CD4-positive, alpha-beta T cell treated with Interleukin-10 for 1 hour (primary cell): ENCODE measurements at regions not wholly inside any gene's neighbourhood (a gene's known extent, or its start where the extent isn't known, plus 50 kb on each side); places are given as distances from the start of the nearest gene placed in this dataset.

Experiments used
- DNase-seq: peaks from one replicate; pipeline ENCODE4 v3.0.0-alpha.2; 2020

DNA sequence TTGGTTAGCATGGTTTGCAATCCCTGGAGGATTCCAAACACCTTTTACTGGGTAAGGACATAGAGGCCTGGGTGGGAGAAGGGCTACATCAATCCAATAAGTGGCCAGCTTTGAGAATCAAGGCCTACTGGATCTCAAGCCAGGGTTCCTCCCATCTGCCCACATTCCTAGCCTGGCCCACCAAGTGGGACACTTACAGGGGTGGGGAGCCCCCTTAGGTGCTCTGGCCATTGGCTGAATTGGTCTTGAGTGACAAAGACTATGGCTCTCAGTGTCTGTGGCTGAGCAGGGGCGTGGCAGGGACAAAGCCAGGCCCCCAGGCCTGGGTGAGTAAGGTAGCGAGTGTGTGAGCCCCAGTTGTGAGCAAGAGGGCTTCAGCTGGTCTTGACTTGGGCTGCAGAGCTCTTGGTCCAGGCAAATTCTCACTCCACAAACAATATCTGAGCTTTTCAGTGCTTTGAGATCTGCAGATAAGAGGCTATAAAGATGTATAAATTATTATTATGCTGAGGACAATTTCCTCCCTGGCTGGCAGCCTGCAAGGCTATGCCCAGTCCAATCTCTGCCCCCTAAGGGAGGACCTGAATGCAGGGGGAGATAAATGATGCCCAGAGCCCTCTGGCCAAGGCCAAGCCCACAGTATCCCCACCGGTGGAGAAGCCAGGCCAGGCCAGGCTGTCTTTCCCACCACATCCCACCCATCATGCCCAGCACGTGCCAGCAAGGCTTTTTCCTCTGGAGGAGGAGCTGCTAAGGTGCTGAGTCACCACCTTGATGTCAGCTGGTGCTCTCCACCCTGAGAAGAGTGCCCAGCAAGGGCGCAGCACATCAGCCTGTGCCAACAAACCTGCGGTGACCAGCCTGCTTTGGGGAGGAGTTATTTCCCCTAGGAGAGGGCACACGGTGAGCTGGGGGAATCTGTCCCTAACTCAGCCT is 80.7 kb upstream of the DUSP5 start:
- no peak for DNase-seq

DNA sequence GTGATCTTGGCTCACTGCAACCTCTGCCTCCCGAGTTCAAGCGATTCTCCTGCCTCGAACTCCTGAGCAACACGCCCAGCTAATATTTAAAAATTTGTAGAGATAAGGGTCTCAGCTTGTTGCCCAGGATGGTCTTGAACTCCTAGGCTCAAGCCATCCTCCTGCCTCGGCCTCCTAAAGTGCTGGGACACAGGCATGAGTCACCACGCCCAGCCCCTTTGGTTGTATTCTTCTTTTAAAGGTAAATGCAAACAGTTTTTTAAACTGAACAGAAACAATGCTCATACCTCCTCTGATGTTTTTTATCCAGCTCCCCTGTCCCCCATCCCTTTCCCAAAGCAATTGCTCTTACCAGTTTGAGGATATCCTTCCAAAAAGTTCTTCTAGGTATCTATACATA is 79.5 kb upstream of the DUSP5 start:
- DNase-seq, result no peak

DNA sequence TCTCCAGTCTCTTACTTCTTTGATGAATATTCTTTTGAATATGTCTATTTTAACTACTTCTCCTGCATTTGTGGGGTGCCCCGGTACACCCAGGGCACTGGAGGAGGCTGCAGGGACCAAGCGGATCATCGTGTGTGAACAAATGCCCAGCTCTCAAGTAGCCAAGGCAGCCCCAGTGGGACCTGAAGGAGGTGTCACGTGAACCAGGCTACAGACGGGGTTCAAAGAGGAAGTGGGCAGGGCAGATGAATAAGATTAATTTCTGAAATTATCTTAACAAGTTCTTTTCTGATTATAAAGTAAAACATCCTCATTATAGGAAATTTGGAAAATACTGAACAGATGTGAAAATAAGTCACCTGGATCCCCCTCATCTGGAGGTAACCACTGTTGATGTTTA is 78.4 kb upstream of the DUSP5 start:
- DNase-seq, result no peak

DNA sequence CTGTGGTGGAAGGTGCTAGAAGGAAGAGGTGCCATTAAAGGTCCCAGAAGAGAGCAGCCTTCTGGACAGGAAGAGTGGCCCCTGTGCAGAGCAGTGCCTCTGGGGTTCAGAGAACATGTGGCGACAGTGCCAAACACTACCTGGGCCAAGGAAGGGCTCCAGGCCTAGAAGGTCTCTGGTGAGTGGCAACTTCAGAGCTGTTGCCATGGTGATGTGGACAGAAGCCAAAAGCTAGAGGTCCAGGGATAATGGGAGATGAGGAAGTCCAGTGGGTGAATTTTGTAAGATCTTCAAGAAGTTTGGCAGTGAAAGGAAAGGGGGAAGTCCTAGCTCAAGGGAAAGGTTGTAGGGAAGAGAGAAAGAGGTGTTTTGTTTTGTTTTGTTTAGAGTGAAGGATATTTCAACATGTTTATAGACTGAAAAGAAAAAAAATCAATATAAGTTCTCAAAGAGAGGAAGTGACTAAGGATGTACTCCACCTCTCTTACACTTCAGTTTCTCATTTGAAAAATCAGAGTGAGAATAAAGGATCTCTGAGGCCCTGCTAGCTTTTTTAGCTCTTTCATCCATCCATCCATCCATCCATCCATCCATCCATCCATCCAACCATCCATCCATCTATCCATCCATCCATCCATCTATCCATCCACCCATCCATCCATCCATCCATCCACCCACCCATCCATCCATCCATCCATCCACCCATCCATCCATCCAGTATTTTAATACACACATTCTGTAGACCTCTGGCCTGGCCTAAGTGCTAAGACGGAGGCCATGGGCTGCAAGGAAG is 77.1 kb upstream of the DUSP5 start:
- no peak for DNase-seq

DNA sequence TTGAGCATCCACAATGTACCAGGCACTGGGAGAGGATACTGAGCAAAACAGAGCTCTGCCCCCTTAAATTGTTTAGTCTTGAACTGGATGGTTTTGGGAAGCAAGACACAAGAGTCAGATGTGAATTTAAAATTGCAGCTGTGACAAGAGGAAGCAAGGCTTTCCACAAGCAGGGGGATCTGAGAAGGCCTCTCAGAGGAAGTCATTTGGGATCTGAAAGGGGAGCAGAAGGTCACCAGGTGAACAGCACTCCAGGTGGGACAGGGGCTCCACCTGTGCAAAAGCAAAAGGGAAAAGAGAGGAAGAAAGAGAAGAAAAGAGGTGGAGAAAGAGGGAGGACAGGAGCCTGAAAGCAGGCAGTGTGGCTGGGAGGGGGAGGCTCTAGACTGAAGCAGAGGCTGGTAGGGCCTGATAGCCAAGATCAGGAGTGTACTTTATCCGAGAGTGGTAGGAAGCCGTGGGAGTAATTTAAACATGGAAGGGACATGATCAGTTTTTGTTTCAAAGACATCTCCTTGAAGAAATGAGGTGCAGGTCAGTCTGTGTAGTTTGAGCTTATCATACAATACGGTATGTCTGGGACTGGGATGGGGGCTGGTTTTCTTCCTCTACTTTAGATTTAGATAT is 76.1 kb upstream of the DUSP5 start:
- DNase-seq, result no peak

DNA sequence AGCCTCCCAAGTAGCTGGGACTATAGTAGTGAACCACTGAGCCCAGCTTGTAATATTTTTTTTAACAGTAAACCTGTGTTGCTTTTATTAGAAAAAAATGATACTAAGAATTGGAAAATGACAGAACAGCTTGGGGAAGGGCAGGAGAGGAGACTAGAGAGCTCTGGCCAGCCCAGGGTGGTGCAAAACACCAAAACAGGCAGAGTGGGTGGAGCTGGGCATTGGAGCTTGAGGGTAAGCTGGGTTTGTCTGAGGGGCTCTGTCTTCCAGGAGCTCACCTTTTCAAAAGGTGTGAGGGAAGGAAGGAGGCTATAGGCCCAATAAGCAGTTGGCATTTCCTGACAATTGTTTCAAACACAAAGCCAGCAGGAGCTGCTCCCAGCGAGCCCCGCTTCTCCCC is 75.2 kb upstream of the DUSP5 start:
- DNase-seq, result no peak

DNA sequence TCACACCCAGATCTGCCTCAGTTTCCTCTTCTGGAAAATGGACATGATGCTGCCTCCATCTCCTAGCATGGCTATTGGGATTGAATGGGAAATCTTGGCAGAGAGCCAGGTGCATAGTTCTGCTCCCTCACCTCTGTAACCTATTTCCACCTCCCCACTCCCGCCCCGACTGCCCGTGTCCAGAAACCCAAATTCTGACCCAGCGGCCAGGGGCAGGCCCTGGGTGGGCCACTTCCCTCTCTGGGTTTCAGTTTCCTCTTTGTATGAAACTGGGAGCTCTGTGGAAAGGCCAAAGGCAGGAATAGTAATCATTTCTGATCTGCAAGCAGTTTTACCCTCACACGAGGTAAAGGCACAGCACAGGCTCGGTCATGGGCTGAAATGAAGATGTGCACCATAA is 74.1 kb upstream of the DUSP5 start:
- no peak for DNase-seq

DNA sequence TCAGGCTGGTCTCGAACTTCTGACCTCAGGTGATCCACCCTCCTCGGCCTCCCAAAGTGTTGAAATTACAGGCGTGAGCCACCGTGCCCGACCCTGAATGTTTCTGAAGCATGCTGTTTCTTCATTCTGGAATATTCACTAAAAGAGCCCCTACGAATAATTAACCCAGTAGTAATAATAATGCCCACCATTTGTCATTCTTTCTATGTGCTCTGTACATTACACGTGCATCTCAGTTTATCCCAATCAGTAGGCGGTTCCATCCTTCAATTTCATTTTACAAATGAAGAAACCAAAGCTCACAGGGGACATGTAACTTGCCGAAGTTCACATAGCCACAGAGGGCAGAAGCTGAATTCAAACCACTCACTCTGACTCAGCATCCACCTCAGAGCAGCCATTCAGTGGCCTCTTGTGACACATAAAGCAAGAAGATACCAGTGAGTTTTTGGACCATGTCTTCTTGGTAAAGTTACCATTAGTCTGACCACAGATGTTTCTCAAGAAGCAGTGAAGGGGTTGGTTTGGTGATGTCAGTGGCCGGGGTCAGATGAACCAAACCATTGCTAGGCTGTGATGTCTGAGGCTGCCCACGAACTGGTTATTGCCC is 71.9 kb upstream of the DUSP5 start:
- DNase-seq, result no peak

DNA sequence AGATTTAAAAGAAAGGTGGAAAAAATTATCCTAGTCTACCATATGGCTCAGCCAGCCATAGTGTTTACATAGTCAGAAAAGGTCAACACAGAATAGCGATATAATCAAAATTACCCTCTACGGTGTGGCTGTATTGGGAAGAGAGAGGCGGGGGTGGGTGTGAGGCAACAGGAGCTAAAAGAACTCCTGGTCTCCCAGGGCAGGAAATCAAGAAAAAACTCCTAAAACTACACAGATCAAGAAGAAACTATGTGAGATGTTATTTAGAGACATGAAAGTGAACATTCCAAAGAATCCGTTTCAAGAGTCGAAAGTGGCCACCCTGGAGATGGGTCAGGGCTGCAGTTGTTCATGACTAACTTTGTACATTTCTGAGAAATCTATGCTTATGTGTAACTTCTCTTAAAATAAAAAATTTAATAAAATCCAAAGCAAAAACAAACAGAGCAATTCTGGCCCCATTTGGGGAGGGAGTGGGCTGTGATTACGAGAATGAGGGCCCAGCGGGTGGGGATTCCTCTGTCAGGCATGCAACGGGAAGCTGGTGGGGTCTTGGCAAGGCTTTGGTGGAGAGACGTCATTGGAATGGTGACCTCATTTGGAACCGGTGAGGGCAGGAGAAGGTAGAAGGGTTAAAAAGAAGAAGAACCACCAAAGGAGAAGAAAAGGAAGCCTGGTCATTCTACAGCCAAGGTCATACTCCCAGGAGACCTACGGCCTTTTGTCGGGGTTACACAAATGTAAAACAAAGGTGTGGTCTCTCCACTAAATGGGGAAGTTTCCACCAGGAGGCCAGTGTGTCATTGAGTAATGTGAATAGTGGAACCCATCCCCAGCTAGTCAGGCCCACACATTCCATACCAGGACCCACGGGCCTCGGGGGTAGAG is 71.2 kb upstream of the DUSP5 start:
- DNase-seq, result no peak

DNA sequence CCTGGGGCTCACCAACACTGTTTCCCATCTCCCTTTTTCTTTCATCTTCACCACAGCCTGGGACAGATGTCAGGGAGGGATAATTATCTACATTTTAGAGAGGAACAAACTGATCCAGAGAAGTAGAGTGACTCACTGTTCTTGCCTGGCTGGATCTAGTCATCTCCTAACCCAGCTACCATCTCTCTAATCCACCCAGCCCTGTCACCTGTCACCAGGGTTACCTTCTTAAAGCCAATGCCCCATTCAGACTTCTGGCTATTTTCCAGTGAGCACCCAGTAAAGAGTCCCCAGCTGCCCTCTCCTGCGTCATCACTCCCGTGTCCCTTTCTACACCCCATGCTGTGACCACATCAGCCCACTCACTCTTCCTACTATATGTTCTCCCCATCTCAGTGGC is 68.4 kb upstream of the DUSP5 start:
- DNase-seq, result no peak

DNA sequence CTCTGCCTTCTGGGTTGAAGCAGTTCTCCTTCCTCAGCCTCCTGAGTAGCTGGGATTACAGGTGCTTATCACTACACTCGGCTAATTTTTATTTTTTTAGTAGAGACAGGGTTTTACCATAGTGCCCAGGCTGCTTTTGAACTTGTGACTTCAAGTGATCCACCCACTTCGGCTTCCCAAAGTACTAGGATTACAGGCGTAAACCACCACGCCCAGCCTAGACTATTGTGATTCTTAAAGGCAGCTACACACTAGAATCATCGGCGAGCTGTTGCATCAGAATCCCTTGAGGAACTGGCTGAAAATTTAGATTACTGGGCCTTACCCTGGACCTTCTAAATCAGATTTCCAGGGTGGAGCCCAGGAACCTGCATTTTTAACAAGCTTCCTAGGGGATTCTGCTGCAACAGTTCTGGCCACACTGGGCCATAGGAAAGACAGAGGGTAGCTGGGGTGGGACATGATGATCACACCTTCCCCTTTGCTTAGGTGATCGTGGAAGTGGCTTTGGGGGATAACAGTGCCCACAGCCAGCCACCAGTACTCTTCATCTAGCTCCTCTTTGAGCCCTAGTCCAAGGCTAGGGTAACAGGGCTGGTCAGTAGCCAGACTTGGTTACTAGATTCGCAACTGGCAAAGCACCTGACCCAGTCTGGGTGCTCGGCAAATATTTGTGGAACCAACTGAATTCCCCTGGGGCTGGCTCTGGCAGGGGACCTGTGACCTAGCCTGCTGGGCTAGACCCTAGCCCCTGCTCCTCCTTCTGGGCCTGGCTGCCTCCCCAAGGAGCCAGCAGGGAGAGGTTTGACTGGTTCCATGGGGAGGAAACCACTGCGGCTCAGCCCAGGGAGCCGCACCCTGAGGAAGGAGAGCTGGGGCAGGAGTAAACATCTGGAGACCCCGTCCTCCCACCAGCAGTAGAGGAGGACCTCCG is 67.1 kb upstream of the DUSP5 start:
- no peak for DNase-seq

DNA sequence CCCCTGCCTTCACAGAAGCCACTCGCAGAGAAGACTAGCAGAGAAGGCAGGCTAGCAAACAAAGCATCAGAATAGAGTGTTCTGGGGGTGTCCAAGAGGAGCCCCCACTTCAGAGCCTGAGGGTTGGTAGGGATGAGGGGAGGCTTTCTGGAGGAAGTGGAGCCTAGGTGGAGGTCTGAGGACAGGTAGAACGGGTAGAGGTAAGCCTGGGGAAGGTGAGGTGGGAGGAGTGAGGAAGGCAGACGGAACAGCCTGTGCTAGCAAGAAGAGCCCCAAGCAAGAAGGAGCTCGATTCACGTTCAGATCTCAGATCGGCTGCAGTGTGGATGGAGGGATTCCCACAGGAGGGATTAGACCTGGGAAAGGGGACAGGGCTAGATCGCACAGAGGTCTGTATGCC is 66.0 kb upstream of the DUSP5 start:
- no peak for DNase-seq

DNA sequence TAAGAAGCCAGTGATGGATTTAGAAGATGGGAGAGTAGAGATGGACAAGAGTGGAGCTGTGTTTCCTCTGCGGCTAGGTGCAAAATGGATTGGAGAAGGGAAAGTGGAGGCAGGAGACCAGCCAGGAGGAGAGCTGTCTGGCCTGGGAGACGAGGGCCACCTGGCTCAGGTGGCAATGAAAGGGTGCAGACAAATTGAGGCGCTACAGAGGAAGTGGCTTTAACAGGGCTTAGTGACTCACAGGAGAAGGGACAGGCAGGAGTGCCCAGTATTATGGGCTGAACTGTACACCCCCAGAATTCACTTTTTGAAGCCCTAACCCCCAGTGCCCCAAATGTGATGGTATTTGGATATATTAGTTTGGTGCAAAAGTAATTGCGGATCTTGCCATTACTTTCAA is 65.6 kb upstream of the DUSP5 start:
- DNase-seq, result no peak

DNA sequence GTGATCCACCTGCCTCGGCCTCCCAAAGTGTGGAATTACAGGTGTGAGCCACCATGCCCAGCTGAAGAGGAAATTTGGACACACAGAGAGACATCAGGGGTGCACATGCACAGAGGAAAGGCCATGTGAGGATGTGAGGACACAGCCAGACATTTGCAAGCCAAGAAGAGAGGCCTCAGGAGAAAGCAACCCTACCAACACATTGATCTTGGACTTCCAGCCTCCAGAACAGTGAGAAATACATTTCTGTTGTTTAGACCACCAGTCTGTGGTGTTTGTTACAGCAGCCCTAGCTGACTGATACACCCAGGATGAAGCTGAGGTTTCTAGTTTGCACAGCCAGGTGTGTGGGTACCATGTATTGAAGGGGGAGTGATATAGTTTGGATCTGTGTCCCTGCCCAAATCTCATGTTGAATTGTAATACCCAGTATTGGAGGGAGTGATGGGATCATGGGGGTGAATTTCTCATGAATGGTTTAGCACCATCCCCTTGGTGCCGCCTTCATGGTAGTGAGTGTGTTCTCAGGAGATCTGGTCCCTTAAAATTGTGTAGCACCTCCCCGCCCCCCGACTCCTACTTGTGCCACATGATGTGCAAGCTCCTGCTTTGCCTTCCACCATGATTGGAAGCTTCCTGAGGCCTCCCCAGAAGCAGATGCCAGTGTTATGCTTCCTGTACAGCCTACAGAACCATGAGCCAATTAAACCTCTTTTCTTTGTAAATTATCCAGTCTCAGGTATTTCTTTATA is 64.7 kb upstream of the DUSP5 start:
- no peak for DNase-seq

DNA sequence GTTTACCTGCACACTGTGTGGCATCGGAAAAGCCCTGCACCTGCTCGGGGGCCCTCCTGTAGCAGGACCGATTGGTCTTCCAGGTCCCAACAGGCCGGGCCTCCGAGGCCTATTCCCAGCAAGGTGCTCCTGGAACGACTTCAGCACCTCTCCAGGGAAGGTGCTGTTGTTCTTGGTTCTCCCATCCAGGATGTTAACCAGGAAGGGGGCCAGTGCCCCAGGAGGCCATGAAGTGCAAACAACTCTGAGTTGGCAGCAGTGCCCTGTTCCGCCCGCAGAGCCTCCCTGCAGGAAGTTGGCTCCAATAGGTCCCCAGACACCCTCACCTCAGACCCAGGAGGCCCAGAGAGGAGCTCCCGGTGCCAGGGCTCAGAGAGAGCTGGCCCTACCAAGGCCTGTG is 64.0 kb upstream of the DUSP5 start:
- no peak for DNase-seq

DNA sequence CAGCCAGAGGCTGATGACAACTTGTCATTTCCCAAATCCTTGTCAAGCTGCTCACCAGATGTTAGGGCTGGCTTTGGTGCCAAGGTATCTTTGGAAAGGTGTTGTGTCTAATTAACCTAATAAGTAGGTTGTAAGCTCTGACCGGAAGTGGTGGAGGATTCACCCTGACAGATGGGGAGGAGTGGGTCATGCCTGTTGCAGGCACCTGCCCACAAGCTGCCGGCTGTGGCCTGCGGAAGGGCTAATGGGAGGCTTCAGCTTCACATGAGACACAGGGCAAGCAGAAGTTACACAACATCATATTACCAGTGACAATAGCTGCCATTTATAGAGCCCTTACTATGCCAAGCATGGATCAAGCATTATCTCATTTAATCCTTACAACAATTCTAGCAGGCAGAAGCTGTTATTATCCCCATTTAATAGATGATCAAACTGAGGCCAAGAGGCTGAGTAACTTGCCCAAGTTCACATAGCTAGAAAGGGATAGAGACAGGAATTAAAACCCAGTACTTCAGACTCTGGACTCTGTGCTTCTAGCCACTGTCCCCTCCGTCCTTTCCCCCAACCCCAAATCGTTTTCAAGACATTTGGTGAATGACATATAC is 63.1 kb upstream of the DUSP5 start:
- no peak for DNase-seq

DNA sequence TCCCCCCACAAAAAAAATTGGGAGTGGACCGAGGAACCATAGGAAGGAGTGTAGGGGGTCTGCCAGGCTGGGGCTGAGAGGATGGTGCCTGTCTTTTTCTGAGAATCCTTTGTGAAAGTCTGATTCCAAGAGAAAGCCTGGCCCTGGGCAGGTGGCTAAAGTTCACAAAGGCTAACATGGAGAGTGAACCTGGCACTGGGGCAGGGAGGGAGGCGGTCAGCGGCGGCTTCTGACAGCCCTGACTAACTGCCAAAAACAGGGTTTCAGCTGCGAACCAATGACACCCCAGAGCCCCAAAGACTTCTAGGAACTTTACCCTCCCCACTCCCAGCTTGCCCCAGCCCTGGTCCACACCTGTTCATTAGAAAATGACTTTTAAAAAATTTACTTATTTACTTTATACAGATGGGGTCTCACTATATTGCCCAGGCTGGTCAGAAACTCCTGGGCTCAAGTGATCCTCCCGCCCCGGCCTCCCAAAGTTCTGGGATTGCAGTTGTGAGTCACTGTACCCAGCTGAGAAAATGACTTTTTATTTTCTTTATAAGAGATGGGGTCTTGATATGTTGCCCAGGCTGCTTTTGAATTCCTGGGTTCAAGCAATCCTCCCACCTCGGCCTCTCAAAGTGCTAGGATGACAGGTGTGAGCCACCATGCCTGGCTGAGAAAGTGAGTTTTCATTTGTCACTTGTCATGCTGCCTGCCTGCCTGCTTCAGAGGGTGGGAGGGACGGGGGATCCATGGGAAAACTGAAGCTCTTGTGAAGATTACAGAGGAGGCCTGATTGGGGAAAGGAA is 61.0 kb upstream of the DUSP5 start:
- DNase-seq, result no peak

DNA sequence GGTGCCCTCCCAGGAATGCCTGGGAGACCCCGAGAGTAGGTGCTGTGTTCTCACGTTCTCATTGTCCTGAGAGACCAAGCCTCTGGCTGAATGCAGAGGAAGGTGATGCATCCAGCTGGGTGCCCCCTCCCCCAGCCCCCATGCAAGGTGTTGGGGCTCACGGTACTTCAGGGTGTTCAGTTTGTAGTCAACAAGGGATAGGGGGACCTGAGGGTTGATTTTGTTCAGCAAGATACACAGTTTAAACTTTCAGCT is 60.4 kb upstream of the DUSP5 start:
- no peak for DNase-seq

DNA sequence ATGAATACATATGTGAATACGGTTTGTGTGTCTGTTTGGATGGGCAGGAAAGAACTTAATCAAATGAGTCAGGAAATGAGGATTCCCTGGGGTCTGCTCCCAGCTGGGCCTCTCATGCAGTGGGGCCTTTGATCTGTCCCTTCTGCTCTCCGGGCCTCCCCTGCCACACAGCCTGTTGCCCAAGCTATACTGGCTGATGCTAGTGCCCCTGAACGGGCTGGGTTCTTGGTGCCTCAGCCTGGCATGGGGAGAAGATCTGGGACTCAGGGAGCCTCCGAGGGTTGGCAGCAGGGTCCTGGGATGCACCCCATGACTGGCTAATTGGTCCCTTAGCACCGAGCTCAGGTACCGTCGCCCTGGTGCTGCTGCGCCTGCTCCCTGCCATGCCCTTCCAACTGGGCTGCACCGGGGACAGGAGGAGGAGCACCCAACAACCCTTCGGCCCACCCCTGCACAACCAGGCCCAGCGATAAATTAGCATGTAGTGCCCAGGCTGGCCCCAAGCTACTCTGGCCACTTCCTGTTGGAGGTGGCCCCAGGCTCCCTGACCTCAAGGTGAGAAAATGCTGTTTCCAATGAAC is 59.9 kb upstream of the DUSP5 start:
- DNase-seq, result no peak
